ENCODE measurements at regions not wholly inside any gene's neighbourhood (a gene's known extent, or its start where the extent isn't known, plus 50 kb on each side); places are given as distances from the start of the nearest gene placed in this dataset.

DNA sequence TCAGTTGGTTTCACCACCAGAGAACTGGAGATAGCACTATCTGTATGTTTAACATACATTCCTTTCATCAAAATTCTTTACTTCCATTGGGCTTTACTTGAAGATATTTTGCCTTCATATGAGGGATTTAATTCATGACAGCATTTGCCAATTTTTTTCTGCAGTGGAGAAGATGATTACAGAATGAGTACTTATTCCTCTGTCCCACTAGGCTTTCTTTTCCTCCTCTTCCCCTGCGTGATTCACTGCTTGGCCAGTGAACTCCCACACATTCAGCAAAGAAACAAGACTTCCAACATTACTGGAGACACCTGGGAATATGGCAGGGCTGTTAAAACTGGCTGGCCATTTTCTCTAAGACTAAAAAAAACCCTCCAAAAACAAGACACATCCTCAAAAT, 425.8 kb upstream of the KCNH7 start:
- no peak overlapping the region for H3K27ac ChIP-seq (ENCODE audit: low read length)
- H2AFZ ChIP-seq (ENCODE audit: low read depth, low read length): no peak overlapping the region
- H3K79me2 ChIP-seq (ENCODE audit: low read length): no peaks in the 10 kb centered on the region
- no peaks in the 10 kb centered on the region for H3K4me1 ChIP-seq (ENCODE audit: low read length)
- no peaks in the 10 kb centered on the region for H3K9me3 ChIP-seq (ENCODE audit: insufficient read depth, low read length)
- no peaks in the 10 kb centered on the region for H3K27me3 ChIP-seq (ENCODE audit: low read depth, low read length)
- TF ChIP-seq, protein P1, sequence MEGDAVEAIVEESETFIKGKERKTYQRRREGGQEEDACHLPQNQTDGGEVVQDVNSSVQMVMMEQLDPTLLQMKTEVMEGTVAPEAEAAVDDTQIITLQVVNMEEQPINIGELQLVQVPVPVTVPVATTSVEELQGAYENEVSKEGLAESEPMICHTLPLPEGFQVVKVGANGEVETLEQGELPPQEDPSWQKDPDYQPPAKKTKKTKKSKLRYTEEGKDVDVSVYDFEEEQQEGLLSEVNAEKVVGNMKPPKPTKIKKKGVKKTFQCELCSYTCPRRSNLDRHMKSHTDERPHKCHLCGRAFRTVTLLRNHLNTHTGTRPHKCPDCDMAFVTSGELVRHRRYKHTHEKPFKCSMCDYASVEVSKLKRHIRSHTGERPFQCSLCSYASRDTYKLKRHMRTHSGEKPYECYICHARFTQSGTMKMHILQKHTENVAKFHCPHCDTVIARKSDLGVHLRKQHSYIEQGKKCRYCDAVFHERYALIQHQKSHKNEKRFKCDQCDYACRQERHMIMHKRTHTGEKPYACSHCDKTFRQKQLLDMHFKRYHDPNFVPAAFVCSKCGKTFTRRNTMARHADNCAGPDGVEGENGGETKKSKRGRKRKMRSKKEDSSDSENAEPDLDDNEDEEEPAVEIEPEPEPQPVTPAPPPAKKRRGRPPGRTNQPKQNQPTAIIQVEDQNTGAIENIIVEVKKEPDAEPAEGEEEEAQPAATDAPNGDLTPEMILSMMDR (IDR thresholded peaks at IDR 0.05; ENCODE audit: low read depth, low read length): no peak
- no peak for TF ChIP-seq EZH2phosphoT487 (IDR thresholded peaks at IDR 0.05; ENCODE audit: low read depth)
- no peaks in the 10 kb centered on the region for H4K20me1 ChIP-seq (ENCODE audit: insufficient read depth, low read length)
- H3K9ac ChIP-seq (ENCODE audit: low read length): no peak overlapping the region
- H3K36me3 ChIP-seq (replicated peaks; ENCODE audit: low read depth, low read length): no peaks in the 10 kb centered on the region
- H3K4me3 ChIP-seq (ENCODE audit: low read length): no peak overlapping the region
- H3K4me2 ChIP-seq (ENCODE audit: low read length): no peak overlapping the region

DNA sequence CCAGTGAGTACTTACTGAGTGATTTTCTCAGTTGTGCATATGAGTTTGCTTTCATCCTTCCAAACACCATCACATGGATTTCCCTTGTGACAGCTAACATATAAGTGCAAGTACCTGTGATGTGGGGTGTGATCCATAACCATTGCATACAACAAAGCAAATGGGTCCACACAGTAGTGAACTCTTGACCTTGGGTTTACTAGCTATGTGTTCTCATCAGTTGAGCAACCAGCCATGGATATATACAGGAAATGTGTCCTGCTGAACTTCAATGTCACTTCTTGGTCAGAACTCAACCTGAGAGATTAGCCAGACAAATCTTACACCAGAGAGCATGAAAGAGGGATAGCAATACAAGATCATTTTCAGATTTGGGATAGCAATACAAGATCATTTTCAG, 420.9 kb upstream of the KCNH7 start:
- Histone ChIP-seq H3K27me3 (ENCODE audit: low read depth, low read length) (no peaks in the 10 kb centered on the region), H3K79me2 (ENCODE audit: low read length) (no peaks in the 10 kb centered on the region), H3K9me3 (ENCODE audit: insufficient read depth, low read length) (no peaks in the 10 kb centered on the region), H3K4me1 (ENCODE audit: low read length) (no peaks in the 10 kb centered on the region), H2AFZ (ENCODE audit: low read depth, low read length) (no peak overlapping the region), H4K20me1 (ENCODE audit: insufficient read depth, low read length) (no peaks in the 10 kb centered on the region), H3K36me3 (replicated peaks; ENCODE audit: low read depth, low read length) (no peaks in the 10 kb centered on the region), H3K4me3 (ENCODE audit: low read length) (no peak overlapping the region), H3K27ac (ENCODE audit: low read length) (no peak overlapping the region), H3K4me2 (ENCODE audit: low read length) (no peak overlapping the region), H3K9ac (ENCODE audit: low read length) (no peak overlapping the region)
- TF ChIP-seq EZH2phosphoT487 (IDR thresholded peaks at IDR 0.05; ENCODE audit: low read depth): no peak
- TF ChIP-seq, protein P1 (IDR thresholded peaks at IDR 0.05; ENCODE audit: low read depth, low read length): no peak

DNA sequence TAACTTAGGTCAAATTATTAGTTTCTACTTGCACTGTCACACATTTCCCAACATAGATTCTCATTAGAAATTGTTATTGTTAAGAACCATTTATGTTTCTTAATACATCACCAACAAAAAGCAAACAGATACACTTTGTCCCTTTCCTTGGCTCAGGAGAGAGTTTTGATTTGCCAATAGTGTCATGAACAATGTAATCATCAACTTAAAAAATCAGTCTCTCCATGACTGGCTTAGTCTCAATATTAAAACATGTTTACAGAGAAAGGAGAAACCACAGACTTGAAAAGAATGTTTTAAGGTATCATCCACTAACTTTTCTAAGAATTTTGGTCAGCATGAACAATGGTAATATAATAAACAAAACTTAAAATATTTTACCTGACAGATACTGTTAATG, 416.5 kb upstream of the KCNH7 start:
- no peak overlapping the region for H3K4me2 ChIP-seq (ENCODE audit: low read length)
- no peak overlapping the region for H2AFZ ChIP-seq (ENCODE audit: low read depth, low read length)
- no peak overlapping the region for H3K4me3 ChIP-seq (ENCODE audit: low read length)
- no peaks in the 10 kb centered on the region for H3K36me3 ChIP-seq (replicated peaks; ENCODE audit: low read depth, low read length)
- no peaks in the 10 kb centered on the region for H3K27me3 ChIP-seq (ENCODE audit: low read depth, low read length)
- no peak for TF ChIP-seq EZH2phosphoT487 (IDR thresholded peaks at IDR 0.05; ENCODE audit: low read depth)
- TF ChIP-seq, protein P1 (IDR thresholded peaks at IDR 0.05; ENCODE audit: low read depth, low read length): no peak
- H3K9me3 ChIP-seq (ENCODE audit: insufficient read depth, low read length): no peaks in the 10 kb centered on the region
- H3K79me2 ChIP-seq (ENCODE audit: low read length): no peaks in the 10 kb centered on the region
- no peaks in the 10 kb centered on the region for H3K4me1 ChIP-seq (ENCODE audit: low read length)
- no peaks in the 10 kb centered on the region for H4K20me1 ChIP-seq (ENCODE audit: insufficient read depth, low read length)
- no peak overlapping the region for H3K27ac ChIP-seq (ENCODE audit: low read length)
- no peak overlapping the region for H3K9ac ChIP-seq (ENCODE audit: low read length)

DNA sequence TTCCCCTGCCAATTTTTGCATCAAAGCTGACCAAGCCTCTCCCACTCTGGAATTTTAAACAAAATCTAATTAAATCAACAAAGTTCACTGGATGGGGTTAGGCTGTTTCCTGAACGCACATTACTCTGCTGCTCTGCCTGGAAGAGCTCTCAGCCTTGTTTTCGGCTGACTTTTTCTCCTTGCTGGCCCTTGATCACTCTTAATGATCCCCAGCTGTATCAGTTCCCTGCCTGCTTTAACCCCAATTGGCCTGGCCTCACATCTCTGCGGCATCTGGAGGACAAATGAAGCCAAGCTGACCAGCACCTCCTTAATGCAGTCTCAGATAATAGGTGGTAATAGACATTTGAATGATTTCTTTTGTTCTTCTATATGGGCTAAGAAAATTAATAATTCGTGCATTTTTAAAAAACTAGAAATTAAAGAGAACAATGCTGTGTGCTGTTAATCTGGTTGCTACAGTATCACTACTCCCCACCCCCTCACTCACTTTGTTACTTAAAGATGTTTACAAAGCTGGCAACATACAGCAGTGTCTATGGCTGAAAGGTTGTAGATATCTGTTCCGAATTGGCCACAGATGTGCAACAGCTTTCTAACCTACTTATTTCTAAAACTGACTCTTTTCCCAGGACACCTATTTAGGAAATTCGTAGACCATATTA, 415.2 kb upstream of the KCNH7 start:
- H3K9me3 ChIP-seq (ENCODE audit: insufficient read depth, low read length): no peaks in the 10 kb centered on the region
- H3K4me1 ChIP-seq (ENCODE audit: low read length): no peaks in the 10 kb centered on the region
- H3K4me2 ChIP-seq (ENCODE audit: low read length): no peak overlapping the region
- no peaks in the 10 kb centered on the region for H3K79me2 ChIP-seq (ENCODE audit: low read length)
- H3K4me3 ChIP-seq (ENCODE audit: low read length): no peak overlapping the region
- no peaks in the 10 kb centered on the region for H3K27me3 ChIP-seq (ENCODE audit: low read depth, low read length)
- H4K20me1 ChIP-seq (ENCODE audit: insufficient read depth, low read length): no peaks in the 10 kb centered on the region
- no peaks in the 10 kb centered on the region for H3K36me3 ChIP-seq (replicated peaks; ENCODE audit: low read depth, low read length)
- H3K27ac ChIP-seq (ENCODE audit: low read length): no peak overlapping the region
- H2AFZ ChIP-seq (ENCODE audit: low read depth, low read length): no peak overlapping the region
- no peak overlapping the region for H3K9ac ChIP-seq (ENCODE audit: low read length)
- TF ChIP-seq EZH2phosphoT487 (IDR thresholded peaks at IDR 0.05; ENCODE audit: low read depth): no peak
- TF ChIP-seq, protein P1 (IDR thresholded peaks at IDR 0.05; ENCODE audit: low read depth, low read length): no peak

Data from OCI-LY3 (cell line).